ENCODE measurements at regions not wholly inside any gene's neighbourhood (a gene's known extent, or its start where the extent isn't known, plus 50 kb on each side); places are given as distances from the start of the nearest gene placed in this dataset.

DNA sequence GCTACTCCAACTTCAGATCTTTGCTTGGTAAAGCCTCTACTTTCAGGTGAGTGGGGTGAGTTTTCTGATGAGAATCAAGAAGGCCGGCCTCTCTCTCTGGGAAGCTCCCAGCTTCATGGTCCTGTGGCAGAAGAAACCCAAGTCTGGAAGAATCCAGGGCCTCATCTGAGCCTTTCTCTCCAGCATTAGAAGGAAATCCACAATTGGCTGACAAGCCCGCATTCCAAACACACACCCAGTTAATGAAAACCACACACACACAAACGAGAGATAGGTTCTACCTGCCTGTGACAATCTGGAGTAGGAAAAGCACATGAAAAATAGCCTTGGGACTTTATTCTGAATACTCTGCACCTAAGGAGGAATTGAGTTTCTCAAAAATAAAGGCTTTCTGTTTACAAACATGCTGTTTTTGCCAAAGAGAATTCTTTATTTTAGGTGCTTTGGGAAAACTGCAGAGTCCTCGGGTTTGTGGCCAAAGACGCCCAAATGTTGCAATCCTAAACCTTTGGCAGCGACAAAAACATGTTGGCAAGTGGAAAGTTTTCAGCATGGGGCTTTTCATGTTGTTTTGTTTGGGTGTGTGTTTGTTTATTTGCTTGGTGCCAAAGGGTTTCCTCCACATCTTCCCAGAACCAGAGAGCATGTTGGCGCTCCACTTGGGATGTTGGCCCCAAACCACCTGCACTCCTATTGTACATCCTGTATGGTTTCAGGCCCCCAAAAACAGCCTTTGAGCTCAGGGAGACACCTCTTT lies 216.2 kb downstream of the SETD4 start:
- CTCF ChIA-PET: interaction anchor here (1.2 kb wide), 1 partner anchor 184 kb away, joined by 4 read pairs; no protein-coding TSS in a partner anchor
- H3K9me3 Mint-ChIP-seq: no peaks in the 10 kb centered on the region
- H3K27me3 Mint-ChIP-seq: no peaks in the 10 kb centered on the region
- DNase-seq: no peak
- H3K36me3 Mint-ChIP-seq (ENCODE audit: low read depth): no peaks in the 10 kb centered on the region
- intact Hi-C loops (cut with micrococcal nuclease): loop anchor here (5.0 kb wide), 1 partner anchor 1097 kb away; no protein-coding TSS in a partner anchor
- H3K27ac Mint-ChIP-seq: no peak overlapping the region
- POLR2A ChIA-PET: no interaction called here
- TF ChIP-seq, protein P1, sequence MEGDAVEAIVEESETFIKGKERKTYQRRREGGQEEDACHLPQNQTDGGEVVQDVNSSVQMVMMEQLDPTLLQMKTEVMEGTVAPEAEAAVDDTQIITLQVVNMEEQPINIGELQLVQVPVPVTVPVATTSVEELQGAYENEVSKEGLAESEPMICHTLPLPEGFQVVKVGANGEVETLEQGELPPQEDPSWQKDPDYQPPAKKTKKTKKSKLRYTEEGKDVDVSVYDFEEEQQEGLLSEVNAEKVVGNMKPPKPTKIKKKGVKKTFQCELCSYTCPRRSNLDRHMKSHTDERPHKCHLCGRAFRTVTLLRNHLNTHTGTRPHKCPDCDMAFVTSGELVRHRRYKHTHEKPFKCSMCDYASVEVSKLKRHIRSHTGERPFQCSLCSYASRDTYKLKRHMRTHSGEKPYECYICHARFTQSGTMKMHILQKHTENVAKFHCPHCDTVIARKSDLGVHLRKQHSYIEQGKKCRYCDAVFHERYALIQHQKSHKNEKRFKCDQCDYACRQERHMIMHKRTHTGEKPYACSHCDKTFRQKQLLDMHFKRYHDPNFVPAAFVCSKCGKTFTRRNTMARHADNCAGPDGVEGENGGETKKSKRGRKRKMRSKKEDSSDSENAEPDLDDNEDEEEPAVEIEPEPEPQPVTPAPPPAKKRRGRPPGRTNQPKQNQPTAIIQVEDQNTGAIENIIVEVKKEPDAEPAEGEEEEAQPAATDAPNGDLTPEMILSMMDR (IDR thresholded peaks at IDR 0.05): no peak
- ATAC-seq: no peak
- H3K4me3 Mint-ChIP-seq: no peak overlapping the region
- no peaks in the 10 kb centered on the region for H3K4me1 Mint-ChIP-seq (ENCODE audit: low read depth)

DNA sequence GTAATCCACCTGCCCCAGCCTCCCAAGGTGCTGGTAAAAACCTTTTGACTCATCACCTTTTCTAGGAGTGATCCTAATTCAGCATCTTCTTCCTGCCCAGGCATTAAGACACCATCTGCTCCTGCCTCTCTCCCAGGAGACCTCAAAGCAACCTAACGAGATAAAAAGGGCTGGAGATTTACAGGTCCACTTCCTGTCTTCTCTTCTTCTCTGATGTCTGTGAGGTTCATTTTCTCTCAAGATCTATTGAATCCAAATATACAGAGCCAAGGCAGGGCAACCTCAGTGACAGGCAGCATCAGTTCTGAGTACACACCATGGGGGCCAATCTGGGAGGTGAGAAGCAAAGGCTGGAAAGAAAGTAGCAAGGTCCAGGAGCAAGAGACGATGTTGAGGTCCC lies 219.4 kb downstream of the SETD4 start:
- Mint-ChIP-seq H3K4me1 (ENCODE audit: low read depth) (no peaks in the 10 kb centered on the region), H3K27me3 (no peaks in the 10 kb centered on the region), H3K27ac (no peak overlapping the region), H3K4me3 (no peak overlapping the region), H3K9me3 (no peaks in the 10 kb centered on the region), H3K36me3 (ENCODE audit: low read depth) (no peaks in the 10 kb centered on the region)
- POLR2A ChIA-PET: no interaction called here
- TF ChIP-seq, protein P1 (IDR thresholded peaks at IDR 0.05): no peak
- CTCF ChIA-PET: interaction anchor here (0.6 to 2.6 kb wide), 5 partner anchors 9 to 1153 kb away, joined by 3 to 18 read pairs (median 3); no protein-coding TSS in a partner anchor
- intact Hi-C loops (cut with micrococcal nuclease): loop anchor here (5.0 kb wide), 1 partner anchor 1094 kb away; no protein-coding TSS in a partner anchor
- DNase-seq (no peak), ATAC-seq (no peak)

DNA sequence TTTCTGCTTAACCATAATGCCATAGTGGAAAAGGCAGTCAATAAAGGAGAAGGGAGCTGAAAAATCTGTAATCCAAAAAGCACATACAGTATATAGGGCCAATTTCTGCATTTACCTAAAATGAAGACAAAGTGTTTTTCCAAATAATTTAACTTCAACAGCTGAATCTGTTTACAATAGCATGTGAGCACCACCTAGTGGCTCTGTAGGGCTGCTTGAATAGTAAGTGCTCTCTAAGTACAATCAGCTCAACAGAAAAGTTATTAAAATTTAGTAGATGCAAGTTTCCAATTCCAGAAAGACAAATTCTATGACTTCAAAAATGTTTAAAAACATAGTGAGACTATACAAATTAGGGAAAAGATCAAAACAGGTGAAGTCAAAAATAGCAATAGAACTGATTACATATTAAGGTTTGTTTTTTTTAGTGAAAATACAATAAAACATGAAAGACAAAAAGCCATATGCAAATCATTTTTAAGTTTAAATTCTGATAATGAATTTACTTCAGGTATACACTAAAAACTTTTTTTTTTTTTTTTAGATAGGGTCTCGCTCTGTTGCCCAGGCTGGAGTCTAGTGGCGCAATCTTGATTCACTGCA lies 220.0 kb downstream of the SETD4 start:
- DNase-seq: peak; percentile 77
- CTCF ChIA-PET: interaction anchor here (0.6 to 2.7 kb wide), 30 partner anchors 10 to 1152 kb away, joined by 3 to 19 read pairs (median 3); no protein-coding TSS in a partner anchor
- Mint-ChIP-seq H3K36me3 (ENCODE audit: low read depth) (no peaks in the 10 kb centered on the region), H3K9me3 (no peaks in the 10 kb centered on the region), H3K27me3 (no peaks in the 10 kb centered on the region), H3K4me1 (ENCODE audit: low read depth) (no peaks in the 10 kb centered on the region), H3K27ac (no peak overlapping the region), H3K4me3 (no peak overlapping the region)
- no peak for ATAC-seq
- TF ChIP-seq, protein P1 (IDR thresholded peaks at IDR 0.05): peak; percentile 91
- intact Hi-C loops (cut with micrococcal nuclease): loop anchor here (5.0 kb wide), 1 partner anchor 1093 kb away; no protein-coding TSS in a partner anchor
- POLR2A ChIA-PET: no interaction called here

DNA sequence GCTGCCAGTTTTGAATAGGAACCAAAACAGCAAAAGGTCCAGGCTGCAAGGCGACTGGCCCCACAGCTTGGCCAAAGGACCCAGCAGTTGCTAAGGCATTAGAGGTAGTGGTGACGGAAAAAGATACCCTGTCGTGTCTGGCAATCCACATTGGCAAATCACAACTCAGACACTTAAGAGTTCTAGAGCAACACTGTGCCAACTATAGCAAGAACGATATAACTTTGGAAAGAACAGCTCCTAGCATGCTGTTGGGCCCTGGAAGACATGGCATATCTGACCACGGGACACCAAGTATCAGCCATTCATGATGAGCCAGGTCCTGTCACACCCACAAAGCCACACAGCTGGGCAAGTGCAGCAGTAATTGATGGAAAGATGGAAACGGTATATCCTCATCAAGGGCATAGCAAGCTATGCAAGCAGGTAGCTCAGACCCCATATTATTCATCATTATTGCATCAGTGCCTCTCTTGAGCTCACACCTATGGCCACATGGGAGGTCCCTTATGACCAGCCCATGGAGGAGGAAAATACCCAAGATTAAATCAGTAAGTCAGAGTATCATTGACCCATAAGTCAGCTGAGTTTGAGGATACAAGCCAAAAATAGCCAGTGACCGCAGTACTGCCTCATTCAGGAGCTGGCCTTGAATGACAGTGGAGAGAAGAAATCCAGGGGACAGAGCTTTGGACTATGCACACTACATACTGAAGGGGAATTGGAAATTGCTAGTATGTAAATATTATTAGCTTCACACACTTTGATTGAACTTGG lies 221.2 kb downstream of the SETD4 start:
- ATAC-seq: no peak
- Mint-ChIP-seq H3K4me3 (no peak overlapping the region), H3K9me3 (no peaks in the 10 kb centered on the region), H3K4me1 (ENCODE audit: low read depth) (peaks cover under 1% of the 10 kb centered on the region), H3K36me3 (ENCODE audit: low read depth) (no peaks in the 10 kb centered on the region), H3K27ac (no peak overlapping the region), H3K27me3 (no peaks in the 10 kb centered on the region)
- CTCF ChIA-PET: interaction anchor here (0.7 to 2.7 kb wide), 20 partner anchors 9 to 1151 kb away, joined by 3 to 19 read pairs (median 4); no protein-coding TSS in a partner anchor
- POLR2A ChIA-PET: interaction anchor here (0.6 kb wide), 2 partner anchors 10 to 448 kb away, joined by 3 read pairs; no protein-coding TSS in a partner anchor
- intact Hi-C loops (cut with micrococcal nuclease): no loop called here
- TF ChIP-seq, protein P1 (IDR thresholded peaks at IDR 0.05): no peak
- DNase-seq: no peak

Measured in activated CD8-positive, alpha-beta T cell treated with anti-CD3 and anti-CD28 coated beads for 36 hours (primary cell).